H4 (cell line): ENCODE measurements at regions not wholly inside any gene's neighbourhood (a gene's known extent, or its start where the extent isn't known, plus 50 kb on each side); places are given as distances from the start of the nearest gene placed in this dataset.

ENCODE experiments used
- DNase-seq: peaks from one replicate; pipeline ENCODE4 v3.0.0-alpha.2; 2015; ENCODE audit warnings: low spot score

- DNase-seq = no peak
Measured at GRCh38 chr21:21605521-21605920, 607.3 kb downstream of the NCAM2 start.

DNA sequence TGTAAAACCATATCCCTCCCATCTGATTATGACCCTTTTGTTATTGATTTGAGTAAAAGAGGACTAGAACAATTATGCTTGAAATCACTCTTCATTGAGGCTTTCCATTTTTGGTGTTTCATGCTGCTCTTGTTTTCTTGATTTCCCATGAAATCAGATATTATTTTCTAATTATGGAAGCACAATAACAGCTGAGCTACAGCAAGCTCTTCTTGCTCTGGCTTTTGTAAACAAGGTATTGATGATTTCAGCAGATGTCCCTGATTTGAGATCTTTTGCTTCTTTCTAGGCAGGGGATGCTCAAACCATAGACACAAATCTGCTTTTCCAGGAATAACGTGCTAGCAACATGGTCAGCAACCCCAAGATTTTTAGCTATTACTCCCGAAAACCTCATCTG lies 607.8 kb downstream of the NCAM2 start:
- no peak for DNase-seq

- DNase-seq = peak; percentile 43
Measured at GRCh38 chr21:21612466-21612865, 614.3 kb downstream of the NCAM2 start.

- no peak for DNase-seq
Measured at GRCh38 chr21:21614966-21615365, 616.8 kb downstream of the NCAM2 start.

GRCh38 chr21:21622460-21623234 lies 624.4 kb downstream of the NCAM2 start:
- no peak for DNase-seq

GRCh38 chr21:21624674-21625073 lies 626.5 kb downstream of the NCAM2 start:
- DNase-seq = peak; percentile 5

GRCh38 chr21:21631961-21632360 lies 633.8 kb downstream of the NCAM2 start:
- peak; percentile 14 for DNase-seq

DNA sequence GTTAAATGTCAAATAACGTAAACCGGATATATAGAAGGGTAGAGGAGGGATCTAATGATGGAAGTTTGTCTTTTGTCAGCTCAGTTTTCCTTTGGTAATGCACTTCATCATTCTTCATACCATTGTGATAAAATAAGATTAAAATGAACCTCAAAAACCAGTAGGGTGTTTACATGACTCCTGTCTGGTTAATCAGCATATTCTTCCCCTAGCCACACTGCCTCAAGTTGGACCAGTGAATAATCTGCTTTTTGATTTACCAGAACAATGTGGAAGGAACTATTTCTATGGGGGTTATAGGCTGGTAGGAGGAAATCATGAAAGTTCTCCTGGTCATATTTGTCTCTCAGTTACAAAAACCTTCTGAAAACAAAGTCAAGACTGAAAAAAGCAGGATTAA lies 634.7 kb downstream of the NCAM2 start:
- DNase-seq = no peak

GRCh38 chr21:21661741-21662140 lies 663.5 kb downstream of the NCAM2 start:
- no peak for DNase-seq

GRCh38 chr21:21662776-21663175 lies 664.6 kb downstream of the NCAM2 start:
- DNase-seq = no peak

GRCh38 chr21:21664871-21665270 lies 666.7 kb downstream of the NCAM2 start:
- DNase-seq = no peak

- no peak for DNase-seq
Measured at GRCh38 chr21:21666689-21667088, 668.5 kb downstream of the NCAM2 start.

GRCh38 chr21:21668198-21668597 lies 670.0 kb downstream of the NCAM2 start:
- no peak for DNase-seq

DNA sequence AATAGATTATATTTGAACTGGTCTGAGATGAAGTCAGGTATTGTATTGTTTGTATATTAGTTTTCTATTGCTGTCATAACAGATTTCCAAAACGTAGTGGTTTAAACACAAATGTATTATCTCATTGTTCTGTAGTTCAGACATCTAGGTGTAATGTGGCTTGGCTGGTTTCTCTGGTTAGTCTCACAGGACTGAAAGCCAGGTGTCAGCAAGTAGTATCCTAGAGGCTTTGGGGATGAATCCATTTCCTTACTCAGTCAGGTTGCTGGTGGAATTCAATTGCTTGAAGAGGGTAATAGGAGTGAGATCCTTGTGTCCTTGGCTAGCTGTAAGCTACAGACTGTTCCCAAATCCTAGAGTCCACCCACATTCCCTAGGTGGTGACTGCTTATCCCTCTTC lies 675.8 kb downstream of the NCAM2 start:
- no peak for DNase-seq

DNA sequence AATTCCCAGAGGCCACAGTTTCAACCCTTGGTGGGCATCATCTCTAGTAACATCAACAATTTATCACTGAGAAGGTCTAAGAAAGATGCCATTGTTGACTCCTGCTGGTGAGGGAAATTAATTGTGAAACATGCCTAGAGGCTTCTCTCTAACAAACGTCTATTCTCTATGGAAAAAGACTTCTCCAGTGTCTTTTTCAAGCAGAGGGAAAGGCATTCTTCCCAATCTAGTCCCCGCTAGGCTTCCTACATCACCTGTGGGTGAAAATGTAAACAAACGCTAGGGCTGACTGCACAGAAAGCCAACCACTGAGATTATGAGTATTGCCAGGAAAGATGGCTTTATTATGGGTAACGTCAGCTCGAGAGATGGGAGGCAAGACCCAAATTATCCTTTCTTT lies 677.4 kb downstream of the NCAM2 start:
- no peak for DNase-seq

GRCh38 chr21:21682172-21682571 lies 684.0 kb downstream of the NCAM2 start:
- peak; percentile 41 for DNase-seq

GRCh38 chr21:21688889-21689288 lies 690.7 kb downstream of the NCAM2 start:
- DNase-seq = peak; percentile 40

DNA sequence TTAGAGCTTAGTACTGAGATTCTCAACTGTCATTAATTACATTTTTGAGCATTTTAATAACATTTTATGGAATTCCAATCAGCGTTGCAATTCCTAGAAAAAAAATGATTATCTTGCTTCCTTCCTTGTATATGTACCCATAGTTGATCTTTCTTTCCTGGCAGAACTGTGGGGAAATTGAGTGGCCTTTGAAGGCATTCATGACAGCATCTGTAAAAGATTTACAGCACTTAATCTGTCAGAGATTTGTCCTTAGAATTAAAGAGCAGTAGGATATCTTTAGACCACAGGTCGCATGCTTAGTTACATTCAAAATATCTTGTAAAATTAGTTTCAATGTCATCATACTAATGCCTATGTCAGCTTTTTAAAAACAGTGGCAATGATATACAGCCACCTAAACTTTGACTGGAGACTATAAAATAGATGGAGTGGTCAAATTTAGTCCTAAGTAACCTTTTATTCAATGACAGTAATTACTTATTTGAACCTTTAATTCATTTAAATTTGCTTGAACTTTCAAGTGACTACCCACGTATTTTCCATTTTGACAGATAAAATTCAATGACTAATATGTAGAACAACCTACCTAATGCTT lies 692.0 kb downstream of the NCAM2 start:
- no peak for DNase-seq

DNA sequence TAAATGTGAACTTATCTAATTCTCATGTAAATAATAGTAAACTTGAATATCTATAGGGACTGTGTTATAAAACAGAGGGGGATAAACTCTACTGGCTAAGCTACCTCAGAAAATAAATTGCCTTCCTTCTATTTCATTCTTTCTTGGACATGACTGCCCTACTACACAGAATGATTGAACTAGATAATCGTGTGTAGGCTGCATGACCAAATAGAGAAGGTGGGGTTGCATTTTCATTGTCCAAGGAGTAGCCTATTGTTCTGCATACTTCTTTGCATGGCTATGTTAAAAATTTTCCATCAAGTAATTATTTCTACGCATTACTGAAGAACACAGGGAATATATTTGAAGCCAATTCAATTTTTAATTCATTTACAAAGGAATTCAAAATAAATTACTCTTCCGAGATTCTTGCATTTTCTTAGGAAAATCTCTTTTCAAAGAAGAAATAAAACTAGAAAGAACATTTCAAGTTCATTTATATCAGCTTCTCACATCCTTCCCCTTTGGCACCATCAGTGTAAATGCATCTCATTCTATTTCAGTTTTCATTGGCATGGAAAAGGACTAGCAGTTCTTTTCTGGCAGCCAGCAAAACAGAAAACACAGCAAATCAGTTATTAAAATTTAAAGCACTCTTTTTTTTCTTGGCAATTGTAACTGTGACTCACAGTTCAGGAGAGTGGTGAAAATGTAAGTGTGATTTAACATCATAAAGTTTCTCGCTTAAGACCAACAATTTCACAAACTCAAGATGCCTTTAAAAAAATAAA lies 714.7 kb downstream of the NCAM2 start:
- no peak for DNase-seq

DNA sequence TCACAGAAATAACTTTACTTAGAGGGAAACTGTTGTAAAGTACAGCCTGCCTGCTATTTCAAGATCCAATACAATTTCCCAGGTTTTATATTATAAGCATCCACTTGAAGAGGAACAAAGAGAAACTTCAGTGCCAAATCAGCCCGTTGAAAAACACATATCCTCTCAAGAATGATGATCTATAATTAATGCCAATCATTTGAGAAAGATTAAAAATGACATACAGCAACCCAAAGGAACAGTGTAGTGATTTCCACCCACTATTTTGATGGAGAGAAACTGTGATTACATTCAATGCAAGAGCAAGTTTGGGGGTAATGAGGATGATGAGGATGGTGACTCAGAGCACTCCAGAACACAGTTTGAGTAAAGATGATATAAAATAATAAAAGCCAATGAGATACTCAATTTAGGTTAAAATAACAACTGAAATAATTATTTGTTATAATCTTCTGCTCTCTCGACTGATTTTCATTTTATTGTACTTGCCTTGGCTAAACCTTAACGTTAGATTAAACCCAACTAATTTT lies 715.5 kb downstream of the NCAM2 start:
- DNase-seq = no peak

- DNase-seq = peak; percentile 57
Measured at GRCh38 chr21:21714426-21714825, 716.2 kb downstream of the NCAM2 start.

GRCh38 chr21:21715266-21715969 lies 717.2 kb downstream of the NCAM2 start:
- peak; percentile 31 for DNase-seq
